ENCODE measurements at regions not wholly inside any gene's neighbourhood (a gene's known extent, or its start where the extent isn't known, plus 50 kb on each side); places are given as distances from the start of the nearest gene placed in this dataset.

DNA sequence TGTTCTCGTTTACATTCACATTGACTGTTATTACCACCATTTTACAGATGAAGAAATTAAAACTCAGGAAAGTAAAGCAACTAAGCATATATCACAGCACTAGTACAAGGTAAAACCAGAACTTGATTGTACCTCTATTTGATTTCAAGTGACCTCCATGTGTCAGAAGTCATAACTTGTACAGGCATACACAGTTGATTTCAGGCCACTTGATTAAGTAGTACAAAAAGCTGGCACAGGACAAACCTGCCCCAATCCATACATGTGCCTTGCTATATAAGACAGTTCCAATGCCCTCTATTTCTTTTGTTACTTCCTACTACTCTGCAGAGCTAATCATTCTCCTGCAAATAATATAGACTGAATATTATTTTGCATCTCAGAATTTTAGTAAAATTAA, 58.8 kb upstream of the VGLL2 start:
- TF ChIP-seq, protein P1, sequence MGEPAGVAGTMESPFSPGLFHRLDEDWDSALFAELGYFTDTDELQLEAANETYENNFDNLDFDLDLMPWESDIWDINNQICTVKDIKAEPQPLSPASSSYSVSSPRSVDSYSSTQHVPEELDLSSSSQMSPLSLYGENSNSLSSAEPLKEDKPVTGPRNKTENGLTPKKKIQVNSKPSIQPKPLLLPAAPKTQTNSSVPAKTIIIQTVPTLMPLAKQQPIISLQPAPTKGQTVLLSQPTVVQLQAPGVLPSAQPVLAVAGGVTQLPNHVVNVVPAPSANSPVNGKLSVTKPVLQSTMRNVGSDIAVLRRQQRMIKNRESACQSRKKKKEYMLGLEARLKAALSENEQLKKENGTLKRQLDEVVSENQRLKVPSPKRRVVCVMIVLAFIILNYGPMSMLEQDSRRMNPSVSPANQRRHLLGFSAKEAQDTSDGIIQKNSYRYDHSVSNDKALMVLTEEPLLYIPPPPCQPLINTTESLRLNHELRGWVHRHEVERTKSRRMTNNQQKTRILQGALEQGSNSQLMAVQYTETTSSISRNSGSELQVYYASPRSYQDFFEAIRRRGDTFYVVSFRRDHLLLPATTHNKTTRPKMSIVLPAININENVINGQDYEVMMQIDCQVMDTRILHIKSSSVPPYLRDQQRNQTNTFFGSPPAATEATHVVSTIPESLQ (CRISPR knock-in tag; IDR thresholded peaks at IDR 0.05), result no peak
- TF ChIP-seq NR1H2 (CRISPR knock-in tag; IDR thresholded peaks at IDR 0.05) (no peak), E2F6 (IDR thresholded peaks at IDR 0.05; ENCODE audit: borderline replicate concordance in 1 of 2, extremely low read depth in 1 of 2, insufficient read depth in 1 of 2, insufficient read length in 1 of 2, low read depth in 1 of 2, low read length in 1 of 2, poor library complexity in 1 of 2, severe bottlenecking in 1 of 2) (no peak), BHLHE40 (IDR thresholded peaks at IDR 0.05; ENCODE audit: low read length) (no peak), CTCF (IDR thresholded peaks at IDR 0.05 in 2 of 3, conservative IDR thresholded peaks at IDR 0.05 in 1 of 3; ENCODE audit: insufficient read depth in 2 of 3, low read depth in 1 of 3, low read length in 3 of 3) (no peak), ZBTB1 (CRISPR knock-in tag; IDR thresholded peaks at IDR 0.05; ENCODE audit: borderline replicate concordance, low read depth) (no peak), HDGF (IDR thresholded peaks at IDR 0.05) (no peak), ZNF24 (IDR thresholded peaks at IDR 0.05) (no peak)
- TF ChIP-seq, protein P2, sequence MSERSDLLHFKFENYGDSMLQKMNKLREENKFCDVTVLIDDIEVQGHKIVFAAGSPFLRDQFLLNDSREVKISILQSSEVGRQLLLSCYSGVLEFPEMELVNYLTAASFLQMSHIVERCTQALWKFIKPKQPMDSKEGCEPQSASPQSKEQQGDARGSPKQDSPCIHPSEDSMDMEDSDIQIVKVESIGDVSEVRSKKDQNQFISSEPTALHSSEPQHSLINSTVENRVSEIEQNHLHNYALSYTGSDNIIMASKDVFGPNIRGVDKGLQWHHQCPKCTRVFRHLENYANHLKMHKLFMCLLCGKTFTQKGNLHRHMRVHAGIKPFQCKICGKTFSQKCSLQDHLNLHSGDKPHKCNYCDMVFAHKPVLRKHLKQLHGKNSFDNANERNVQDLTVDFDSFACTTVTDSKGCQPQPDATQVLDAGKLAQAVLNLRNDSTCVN (CRISPR knock-in tag; IDR thresholded peaks at IDR 0.05), result no peak
